ENCODE measurements at regions not wholly inside any gene's neighbourhood (a gene's known extent, or its start where the extent isn't known, plus 50 kb on each side); places are given as distances from the start of the nearest gene placed in this dataset.

- intact Hi-C loops (cut with DNase I): no loop called here
- H3K9me3 ChIP-seq: no peaks in the 10 kb centered on the region
- no peaks in the 10 kb centered on the region for H3K36me3 ChIP-seq
- no peak overlapping the region for H3K4me3 ChIP-seq
- no peaks in the 10 kb centered on the region for H3K4me1 ChIP-seq
- no peak for DNase-seq
- H3K27me3 ChIP-seq: no peaks in the 10 kb centered on the region
- 92 to 93% methylated on average over 2 of the region's 2 CpGs for WGBS, 2 donors
- H3K27ac ChIP-seq: no peak overlapping the region
- no peak for TF ChIP-seq POLR2A (IDR thresholded peaks at IDR 0.05)
Observed at GRCh38 chr7:50943482-50943881, 160.8 kb upstream of the GRB10 start.

GRCh38 chr7:50941525-50941924 is 158.8 kb upstream of the GRB10 start:
- intact Hi-C loops (cut with DNase I): no loop called here
- TF ChIP-seq POLR2A (IDR thresholded peaks at IDR 0.05) (no peak), CTCF (IDR thresholded peaks at IDR 0.05) (no peak), POLR2AphosphoS5 (IDR thresholded peaks at IDR 0.05) (no peak), EP300 (IDR thresholded peaks at IDR 0.05) (no peak)

GRCh38 chr7:50940621-50941020 is 157.9 kb upstream of the GRB10 start:
- WGBS, 2 donors: 67 to 72% methylated on average over 6 of the region's 6 CpGs
- Histone ChIP-seq H3K36me3 (no peaks in the 10 kb centered on the region), H3K27me3 (no peaks in the 10 kb centered on the region), H3K27ac (no peak overlapping the region), H3K4me3 (no peak overlapping the region), H3K9me3 (no peaks in the 10 kb centered on the region), H3K4me1 (no peaks in the 10 kb centered on the region)
- intact Hi-C loops (cut with DNase I): no loop called here
- no peak for DNase-seq
- TF ChIP-seq EP300 (IDR thresholded peaks at IDR 0.05): no peak
- TF ChIP-seq POLR2A (IDR thresholded peaks at IDR 0.05): no peak
- TF ChIP-seq POLR2AphosphoS5 (IDR thresholded peaks at IDR 0.05): no peak
- TF ChIP-seq CTCF (IDR thresholded peaks at IDR 0.05): no peak

More at GRCh38 chr7:50941525-50941924, 158.8 kb upstream of the GRB10 start:
- H3K4me1 ChIP-seq: no peaks in the 10 kb centered on the region
- no peaks in the 10 kb centered on the region for H3K36me3 ChIP-seq
- WGBS, 2 donors: 78 to 93% methylated on average over 4 of the region's 4 CpGs
- DNase-seq: no peak
- no peaks in the 10 kb centered on the region for H3K9me3 ChIP-seq
- no peak overlapping the region for H3K27ac ChIP-seq
- H3K27me3 ChIP-seq: no peaks in the 10 kb centered on the region
- H3K4me3 ChIP-seq: no peak overlapping the region

- Histone ChIP-seq H3K4me1 (no peaks in the 10 kb centered on the region), H3K4me3 (no peak overlapping the region), H3K9me3 (no peaks in the 10 kb centered on the region), H3K36me3 (no peaks in the 10 kb centered on the region), H3K27me3 (no peaks in the 10 kb centered on the region), H3K27ac (no peak overlapping the region)
- DNase-seq: no peak
- intact Hi-C loops (cut with DNase I): no loop called here
- WGBS, 2 donors: 50 to 53% methylated on average over 4 of the region's 4 CpGs
- TF ChIP-seq POLR2A (IDR thresholded peaks at IDR 0.05): no peak
- no peak for TF ChIP-seq POLR2AphosphoS5 (IDR thresholded peaks at IDR 0.05)
- no peak for TF ChIP-seq EP300 (IDR thresholded peaks at IDR 0.05)
- TF ChIP-seq CTCF (IDR thresholded peaks at IDR 0.05): no peak
Observed at GRCh38 chr7:50939021-50939420, 156.3 kb upstream of the GRB10 start.

- no peak for DNase-seq
- TF ChIP-seq POLR2A (IDR thresholded peaks at IDR 0.05) (no peak), EP300 (IDR thresholded peaks at IDR 0.05) (no peak), POLR2AphosphoS5 (IDR thresholded peaks at IDR 0.05) (no peak), CTCF (IDR thresholded peaks at IDR 0.05) (no peak)
- no peaks in the 10 kb centered on the region for H3K27me3 ChIP-seq
- no peak overlapping the region for H3K4me3 ChIP-seq
- no peaks in the 10 kb centered on the region for H3K36me3 ChIP-seq
- 69 to 78% methylated on average over 2 of the region's 2 CpGs for WGBS, 2 donors
- H3K4me1 ChIP-seq: no peaks in the 10 kb centered on the region
- intact Hi-C loops (cut with DNase I): no loop called here
- H3K27ac ChIP-seq: no peak overlapping the region
- no peaks in the 10 kb centered on the region for H3K9me3 ChIP-seq
Observed at GRCh38 chr7:50937727-50938126, 155.0 kb upstream of the GRB10 start.

All from sigmoid colon (tissue), 6 donors.